ENCODE measurements at regions not wholly inside any gene's neighbourhood (a gene's known extent, or its start where the extent isn't known, plus 50 kb on each side); places are given as distances from the start of the nearest gene placed in this dataset.

DNA sequence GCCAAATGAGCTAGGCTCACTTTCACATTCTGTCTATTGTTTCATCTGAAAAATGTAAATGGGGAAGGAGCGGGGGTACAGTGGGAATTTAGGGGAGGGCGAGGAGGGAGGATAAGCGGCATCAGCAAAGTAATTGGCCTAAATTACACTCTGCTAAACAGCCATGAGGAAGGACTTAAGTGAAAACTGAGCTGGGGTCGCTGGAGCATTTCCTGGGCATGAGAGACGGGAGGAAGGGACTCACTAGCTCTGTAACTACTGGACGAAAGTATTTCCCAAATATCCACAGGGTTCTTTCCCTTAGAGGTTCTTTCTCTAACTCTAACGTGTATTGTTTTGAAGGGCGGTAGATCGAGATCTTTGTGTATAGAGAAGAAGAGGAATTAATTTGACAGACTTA lies 418.0 kb downstream of the SOX2 start:
- no peak overlapping the region for H3K4me3 ChIP-seq
- H3K36me3 ChIP-seq, result no peaks in the 10 kb centered on the region
- no peaks in the 10 kb centered on the region for H3K4me1 ChIP-seq
- H3K27ac ChIP-seq (replicated peaks in 1 of 4), result no peak overlapping the region
- TF ChIP-seq POLR2A (IDR thresholded peaks at IDR 0.05; ENCODE audit: low read depth) (no peak), CTCF (IDR thresholded peaks at IDR 0.05) (no peak), POLR2AphosphoS5 (IDR thresholded peaks at IDR 0.05) (no peak), EP300 (IDR thresholded peaks at IDR 0.05) (no peak)
- intact Hi-C loops (cut with DNase I), result no loop called here
- WGBS, result 64% methylated on average over 9 of the region's 9 CpGs
- DNase-seq (ENCODE audit: extremely low spot score), result no peak
- no peaks in the 10 kb centered on the region for H3K27me3 ChIP-seq
- H3K9me3 ChIP-seq, result no peaks in the 10 kb centered on the region

GRCh38 chr3:182133752-182134151 lies 422.0 kb downstream of the SOX2 start:
- Histone ChIP-seq H3K36me3 (no peaks in the 10 kb centered on the region), H3K27me3 (peaks cover 0 to 4% (median 0%) of the 10 kb centered on the region in 4 donors), H3K27ac (replicated peaks in 1 of 4) (no peak overlapping the region), H3K9me3 (no peaks in the 10 kb centered on the region), H3K4me3 (no peak overlapping the region), H3K4me1 (no peaks in the 10 kb centered on the region)
- DNase-seq (ENCODE audit: extremely low spot score), result no peak
- no peak for TF ChIP-seq EP300 (IDR thresholded peaks at IDR 0.05)
- no peak for TF ChIP-seq CTCF (IDR thresholded peaks at IDR 0.05)
- no peak for TF ChIP-seq POLR2AphosphoS5 (IDR thresholded peaks at IDR 0.05)
- no peak for TF ChIP-seq POLR2A (IDR thresholded peaks at IDR 0.05; ENCODE audit: low read depth)
- intact Hi-C loops (cut with DNase I), result no loop called here
- WGBS, result 45% methylated on average over 2 of the region's 2 CpGs

DNA sequence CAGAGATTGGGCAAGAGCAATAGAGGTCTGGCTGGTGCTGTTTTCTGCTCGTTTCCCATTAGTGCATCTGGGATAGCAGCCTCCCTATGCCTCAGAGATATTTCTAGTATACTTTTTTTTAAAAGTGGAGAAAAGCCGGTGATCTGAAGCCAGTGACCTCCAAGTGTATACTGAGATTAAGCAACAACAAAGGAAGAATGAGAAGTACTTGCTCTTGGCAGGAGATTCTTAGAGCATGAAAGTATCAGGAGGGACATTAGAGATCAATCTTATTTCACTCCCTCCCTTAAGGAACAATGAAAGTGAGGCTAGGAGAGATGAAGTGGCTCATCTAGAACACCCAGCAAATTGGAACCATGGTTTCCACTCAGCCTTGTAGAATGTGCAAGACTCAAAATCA lies 423.3 kb downstream of the SOX2 start:
- peaks cover 0 to 4% (median 0%) of the 10 kb centered on the region in 4 donors for H3K27me3 ChIP-seq
- TF ChIP-seq POLR2A (IDR thresholded peaks at IDR 0.05; ENCODE audit: low read depth) (no peak), EP300 (IDR thresholded peaks at IDR 0.05) (no peak)
- no peak for DNase-seq (ENCODE audit: extremely low spot score)
- intact Hi-C loops (cut with DNase I), result no loop called here
- H3K9me3 ChIP-seq, result no peaks in the 10 kb centered on the region
- WGBS, result 66% methylated on average over 2 of the region's 2 CpGs
- H3K27ac ChIP-seq (replicated peaks in 1 of 4), result no peak overlapping the region
- H3K36me3 ChIP-seq, result no peaks in the 10 kb centered on the region
- no peaks in the 10 kb centered on the region for H3K4me1 ChIP-seq
- H3K4me3 ChIP-seq, result no peak overlapping the region

GRCh38 chr3:182136008-182136910 lies 424.5 kb downstream of the SOX2 start:
- Histone ChIP-seq H3K27ac (replicated peaks in 1 of 4) (no peak overlapping the region), H3K4me3 (no peak overlapping the region), H3K27me3 (peaks cover 0 to 4% (median 0%) of the 10 kb centered on the region in 4 donors), H3K4me1 (no peaks in the 10 kb centered on the region), H3K36me3 (no peaks in the 10 kb centered on the region), H3K9me3 (no peaks in the 10 kb centered on the region)
- DNase-seq (ENCODE audit: extremely low spot score), result no peak
- WGBS, result 44% methylated on average over 6 of the region's 6 CpGs
- intact Hi-C loops (cut with DNase I), result no loop called here
- TF ChIP-seq POLR2A (IDR thresholded peaks at IDR 0.05; ENCODE audit: low read depth) (no peak), CTCF (IDR thresholded peaks at IDR 0.05) (no peak), EP300 (IDR thresholded peaks at IDR 0.05) (no peak), POLR2AphosphoS5 (IDR thresholded peaks at IDR 0.05) (no peak)

DNA sequence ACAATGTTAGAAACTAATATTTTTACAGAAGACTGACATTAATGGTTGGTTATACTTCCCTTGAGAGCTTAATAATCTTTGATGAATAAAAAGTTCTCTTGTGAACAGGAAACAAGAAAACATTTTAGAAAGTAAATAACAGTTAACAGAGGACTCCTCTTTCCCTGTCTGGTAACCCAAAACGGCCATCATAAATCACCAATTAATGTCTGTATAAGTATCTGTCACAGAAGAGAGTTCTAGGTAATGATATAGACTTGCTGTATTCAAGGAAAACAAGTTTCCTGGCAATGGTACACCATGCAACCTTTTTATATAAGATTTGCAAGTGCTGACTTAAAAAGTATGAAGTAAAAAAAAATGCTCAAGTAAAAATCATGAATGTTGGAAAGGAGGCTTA lies 426.7 kb downstream of the SOX2 start:
- peaks cover 0 to 4% (median 0%) of the 10 kb centered on the region in 4 donors for H3K27me3 ChIP-seq
- no peak overlapping the region for H3K4me3 ChIP-seq
- no peak for DNase-seq (ENCODE audit: extremely low spot score)
- no peaks in the 10 kb centered on the region for H3K9me3 ChIP-seq
- H3K27ac ChIP-seq (replicated peaks in 1 of 4), result no peak overlapping the region
- H3K36me3 ChIP-seq, result no peaks in the 10 kb centered on the region
- 56% methylated on average over 1 of the region's 1 CpG for WGBS
- intact Hi-C loops (cut with DNase I), result no loop called here
- no peaks in the 10 kb centered on the region for H3K4me1 ChIP-seq
- TF ChIP-seq POLR2A (IDR thresholded peaks at IDR 0.05; ENCODE audit: low read depth) (no peak), EP300 (IDR thresholded peaks at IDR 0.05) (no peak), POLR2AphosphoS5 (IDR thresholded peaks at IDR 0.05) (no peak), CTCF (IDR thresholded peaks at IDR 0.05) (no peak)

All from esophagus muscularis mucosa (tissue), 4 donors.